GM21723 (cell line): ENCODE measurements at regions not wholly inside any gene's neighbourhood (a gene's known extent, or its start where the extent isn't known, plus 50 kb on each side); places are given as distances from the start of the nearest gene placed in this dataset.
"Not testable (repeated sequence)": the region's sequence is repeated elsewhere in the genome, so short reads cannot be mapped to it uniquely, and the experiment has no call there.

Experiments
- ATAC-seq: cut with Tn5 transposase; IDR thresholded peaks from one replicate; pipeline ENCODE4 v1.9.1; 2021; ENCODE audit warnings: mild to moderate bottlenecking, moderate library complexity; ENCODE audit not compliant: unreplicated experiment

DNA sequence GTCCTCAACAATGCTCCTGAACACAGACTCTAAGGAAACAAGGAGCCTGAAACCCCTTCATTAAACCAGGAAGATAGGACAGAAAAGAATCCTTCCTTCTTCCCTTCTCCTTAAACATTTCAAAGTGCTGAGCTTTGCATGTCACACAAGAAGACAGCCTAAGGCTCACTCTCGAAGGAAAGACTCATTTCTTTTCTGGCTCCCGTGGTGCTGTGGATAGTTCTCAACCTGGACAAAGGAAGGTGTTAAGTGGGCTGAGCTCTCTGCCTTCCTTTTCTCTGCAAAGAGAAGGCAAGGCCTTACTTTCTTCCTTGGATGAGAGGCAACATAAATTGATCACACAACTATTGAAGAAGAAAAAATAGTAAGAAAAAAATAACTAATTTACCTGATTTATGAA lies 452.4 kb upstream of the DDI1 start:
- no peak for ATAC-seq

DNA sequence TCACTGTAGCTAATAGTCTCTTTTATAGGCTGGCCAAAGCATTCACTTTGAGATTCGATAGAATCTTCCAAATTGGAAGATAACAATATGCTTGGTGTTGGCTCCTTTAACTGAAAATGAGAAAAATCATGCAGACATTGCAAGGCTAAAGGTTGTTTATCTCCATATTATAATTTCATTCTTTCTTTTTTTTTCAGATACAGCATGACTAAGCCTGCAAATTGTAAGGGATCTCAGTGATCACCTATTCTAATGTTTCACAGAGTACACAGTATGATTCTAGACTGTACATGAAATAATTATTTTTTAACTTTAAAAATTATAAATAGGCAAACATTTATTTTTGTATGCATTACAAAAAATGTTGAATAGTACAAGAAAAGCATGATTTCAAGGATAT lies 451.7 kb upstream of the DDI1 start:
- no peak for ATAC-seq

- ATAC-seq: no peak
These were observed 451.0 kb upstream of the DDI1 start for GRCh38 chr11:103585401-103585800.

DNA sequence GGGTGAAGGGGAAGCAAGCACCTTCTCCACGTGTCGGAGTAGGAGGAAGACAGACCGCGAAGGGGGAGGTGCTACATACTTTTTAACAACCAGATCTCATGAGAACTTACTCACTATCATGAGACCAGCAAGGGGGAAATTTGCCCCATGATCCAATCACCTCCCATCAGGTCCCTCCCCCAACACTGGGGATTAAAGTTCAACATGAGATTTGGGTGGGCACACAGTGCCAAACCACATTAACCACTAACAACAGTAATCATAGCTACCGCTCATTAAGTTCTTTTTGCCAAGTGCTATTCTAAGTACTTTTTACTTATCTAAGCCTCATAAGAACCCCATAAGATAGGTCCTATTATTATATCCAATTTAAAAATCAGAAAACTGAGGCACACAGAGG lies 450.5 kb upstream of the DDI1 start:
- ATAC-seq: no peak

DNA sequence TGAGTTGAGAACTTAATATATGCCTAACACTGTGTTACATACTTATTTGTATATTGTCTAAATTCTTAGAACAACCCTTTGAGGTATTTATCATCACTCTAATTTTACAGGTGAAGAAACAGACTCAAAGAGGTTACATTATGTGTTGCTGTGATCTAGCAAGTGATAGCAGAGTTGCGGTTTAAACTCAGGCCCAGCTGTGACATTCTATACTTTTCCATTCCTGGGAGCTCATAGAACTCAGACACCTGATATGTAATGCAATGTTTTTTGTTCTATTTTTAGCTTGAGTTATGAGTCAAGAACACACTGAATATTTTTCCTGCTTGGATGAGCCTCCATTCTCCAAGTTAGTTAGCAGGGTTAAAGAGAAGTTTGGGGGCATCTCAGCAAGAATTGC lies 449.7 kb upstream of the DDI1 start:
- no peak for ATAC-seq

DNA sequence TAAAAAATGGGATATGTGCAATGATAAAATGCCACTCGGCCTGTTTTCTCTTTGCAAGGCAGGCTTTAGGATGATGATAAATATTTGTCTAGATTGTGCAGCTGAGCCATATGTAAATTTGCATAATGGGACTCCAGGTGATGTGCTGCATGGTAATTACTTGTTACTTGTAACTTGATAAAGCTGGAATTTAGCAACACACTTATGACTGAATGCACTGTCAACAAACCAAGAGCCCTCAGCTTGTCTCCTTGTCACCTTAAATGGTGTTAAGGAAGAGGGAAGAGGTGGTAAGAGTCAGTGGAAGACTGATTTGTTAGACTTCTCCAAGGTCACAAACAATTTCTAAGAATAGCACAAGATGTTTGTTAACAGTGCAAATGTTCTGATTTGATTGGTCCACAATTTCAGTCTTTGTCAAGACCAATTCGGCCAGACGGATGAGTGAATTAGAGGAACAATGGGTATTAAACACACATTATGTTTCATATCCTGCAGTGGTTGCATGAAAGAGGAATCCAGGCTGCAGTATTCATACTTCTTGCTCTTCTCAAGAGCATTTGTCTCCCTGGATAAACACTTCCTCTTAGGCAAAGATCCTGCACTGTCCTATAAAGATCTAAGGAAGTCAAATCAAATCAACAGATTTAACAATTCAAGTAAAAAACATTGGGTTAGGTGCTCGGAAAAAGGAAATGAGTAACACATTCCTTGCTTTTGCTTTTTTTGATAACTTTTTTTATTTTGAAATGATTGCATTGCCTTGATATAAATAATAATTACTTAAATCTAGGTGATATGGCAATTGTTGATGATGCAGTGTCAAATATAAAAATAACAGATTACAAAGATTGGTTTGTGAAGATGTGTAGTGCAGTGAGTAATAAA lies 448.3 kb upstream of the DDI1 start:
- no peak for ATAC-seq

DNA sequence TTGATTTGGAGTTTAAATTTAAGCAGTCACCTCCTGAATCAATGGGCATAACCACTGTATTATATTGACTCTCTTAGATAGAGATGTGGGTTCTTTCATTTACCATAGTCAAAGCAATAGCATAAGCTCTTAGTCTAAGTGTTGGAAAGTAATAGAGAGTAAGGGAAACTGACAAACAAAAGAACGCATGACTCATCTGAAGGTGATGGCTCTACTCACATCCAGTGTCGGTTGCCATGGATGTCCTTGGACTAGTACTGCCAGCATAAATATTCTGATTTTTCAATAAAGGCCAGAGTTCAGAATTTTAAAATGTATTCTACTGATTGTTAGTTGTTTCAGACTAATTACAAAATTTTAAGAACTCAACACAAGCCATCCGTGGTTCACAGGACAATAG lies 444.9 kb upstream of the DDI1 start:
- no peak for ATAC-seq

GRCh38 chr11:103594283-103594682 lies 442.2 kb upstream of the DDI1 start:
- ATAC-seq: no peak

GRCh38 chr11:103596315-103596714 lies 440.1 kb upstream of the DDI1 start:
- ATAC-seq: no peak

GRCh38 chr11:103601225-103601846 lies 435.1 kb upstream of the DDI1 start:
- peak; percentile 98 for ATAC-seq

DNA sequence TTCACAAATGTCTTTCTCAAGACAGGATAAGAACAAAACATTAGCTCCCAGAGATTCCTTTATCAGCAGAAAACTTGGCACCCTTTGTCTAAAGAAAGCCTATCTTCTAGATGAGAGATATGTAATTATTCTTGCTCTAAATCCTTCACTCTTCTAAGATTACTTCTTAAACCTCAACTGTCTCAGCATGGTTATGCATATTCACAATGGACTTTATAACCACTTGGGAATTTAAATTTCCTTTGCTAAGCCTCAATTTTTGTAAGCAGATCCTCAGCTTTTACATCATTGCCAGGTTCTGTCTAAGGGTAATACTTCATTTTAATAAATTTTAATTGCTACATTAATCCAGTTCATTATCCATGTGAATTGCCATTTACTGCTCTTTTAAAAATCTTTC lies 433.6 kb upstream of the DDI1 start:
- ATAC-seq: no peak

DNA sequence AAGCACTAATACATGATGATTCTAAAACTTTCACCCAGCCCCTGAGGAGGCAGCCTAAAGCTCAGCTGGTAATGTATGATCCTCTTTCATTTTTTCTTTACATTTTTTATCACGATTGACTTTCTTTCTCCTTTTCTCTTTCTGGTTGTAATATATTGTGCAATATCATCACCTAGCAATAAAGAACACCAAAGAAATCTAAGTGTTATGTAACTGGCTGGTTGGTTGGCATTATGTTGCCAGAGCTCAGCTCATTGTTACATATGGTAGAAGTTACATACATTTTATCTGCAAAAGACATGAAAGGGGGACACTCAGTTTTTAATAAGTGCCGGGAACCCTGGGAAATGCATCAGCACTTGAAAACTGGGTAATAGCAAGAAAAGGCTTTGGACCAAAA lies 432.1 kb upstream of the DDI1 start:
- no peak for ATAC-seq

- no peak for ATAC-seq
These were observed 427.9 kb upstream of the DDI1 start for GRCh38 chr11:103608566-103608965.

DNA sequence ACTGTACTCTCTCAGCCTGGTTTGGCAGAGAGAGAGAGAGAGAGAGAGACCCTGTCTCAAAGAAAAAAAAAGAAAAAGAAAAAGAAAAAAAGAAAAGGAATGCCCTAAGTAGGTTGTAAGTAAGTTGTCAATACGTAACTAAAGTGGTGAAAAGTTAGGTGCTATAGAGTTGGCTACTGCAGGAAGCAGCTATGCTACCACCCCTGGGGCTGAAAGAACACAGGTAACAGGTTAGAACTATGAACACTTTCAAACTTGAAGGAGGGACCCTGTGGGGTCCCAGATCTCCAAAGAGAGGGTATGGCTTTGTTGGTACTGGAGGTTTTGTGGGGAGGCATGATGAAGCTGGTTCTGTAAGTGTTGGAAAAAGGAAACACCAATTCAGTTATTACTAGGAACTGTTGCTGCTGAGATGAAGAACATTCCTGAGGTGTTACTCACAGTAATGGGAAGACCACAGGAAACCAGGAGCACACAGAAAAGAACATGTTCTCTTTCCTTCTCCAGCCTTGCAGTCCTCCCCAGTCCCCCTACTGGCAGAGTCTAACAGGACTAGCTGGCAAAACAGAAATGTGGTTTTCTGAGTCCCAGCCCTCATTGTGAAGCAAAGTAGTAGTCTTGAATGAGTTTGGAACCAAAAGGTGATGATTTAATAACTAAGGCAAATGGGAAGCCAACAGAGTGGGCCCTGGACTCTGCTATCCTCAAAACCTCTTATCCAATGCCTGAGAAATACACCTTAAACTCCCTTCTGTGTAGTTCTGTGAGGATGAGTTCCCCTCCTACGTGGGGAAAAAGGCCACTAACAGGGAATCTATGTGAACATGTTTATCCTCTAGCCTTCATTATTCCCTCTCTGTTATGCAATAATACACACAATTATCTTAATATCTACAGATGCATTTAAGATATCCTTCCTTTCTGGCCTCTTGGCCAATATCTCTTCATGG lies 427.0 kb upstream of the DDI1 start:
- no peak for ATAC-seq

- ATAC-seq: no peak
These were observed 426.0 kb upstream of the DDI1 start for GRCh38 chr11:103610435-103610834.

DNA sequence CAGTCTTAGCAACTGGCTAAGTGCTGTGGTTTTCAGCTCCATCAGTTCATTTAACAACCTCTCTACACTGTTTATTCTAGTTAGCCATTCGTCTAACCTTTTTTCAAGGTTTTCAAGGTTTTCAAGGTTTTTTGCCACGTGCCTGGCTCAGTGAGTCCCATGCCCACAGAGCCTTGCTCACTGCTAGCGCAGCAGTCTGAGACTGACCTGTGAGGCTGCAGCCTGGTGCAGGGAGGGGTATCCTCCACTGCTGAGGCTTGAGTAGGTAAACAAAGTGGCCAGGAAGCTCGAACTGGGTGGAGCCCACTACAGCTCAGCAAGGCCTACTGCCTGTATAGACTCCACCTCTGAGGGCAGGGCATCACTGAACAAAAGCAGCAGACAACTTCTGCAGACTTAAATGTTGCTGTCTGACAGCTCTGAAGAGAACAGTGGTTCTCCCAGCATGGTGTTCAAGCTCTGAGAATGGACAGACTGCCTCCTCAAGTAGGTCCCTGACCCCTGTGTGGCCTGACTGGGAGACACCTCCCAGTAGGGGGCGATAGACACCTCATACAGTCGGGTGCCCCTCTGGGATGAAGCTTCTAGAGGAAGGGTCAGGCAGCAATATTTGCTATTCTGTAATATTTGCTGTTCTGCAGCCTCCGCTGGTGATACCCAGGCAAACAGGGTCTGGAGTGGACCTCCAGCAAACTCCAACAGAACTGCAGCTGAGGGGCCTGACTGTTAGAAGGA lies 424.7 kb upstream of the DDI1 start:
- not testable (repeated sequence) for ATAC-seq

DNA sequence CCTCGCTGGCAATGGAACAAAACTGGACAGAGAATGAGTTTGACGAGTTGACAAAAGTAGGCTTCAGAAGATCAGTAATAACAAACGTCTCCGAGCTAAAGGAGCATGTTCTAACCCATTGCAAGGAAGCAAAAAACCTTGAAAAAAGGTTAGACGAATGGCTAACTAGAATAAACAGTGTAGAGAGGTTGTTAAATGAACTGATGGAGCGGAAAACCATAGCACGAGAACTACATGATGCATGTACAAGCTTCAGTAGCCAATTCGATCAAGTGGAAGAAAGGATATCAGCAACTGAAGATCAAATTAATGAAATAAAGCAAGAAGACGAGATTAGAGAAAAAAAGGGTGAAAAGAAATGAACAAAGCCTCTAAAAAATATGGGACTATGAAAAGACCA lies 424.0 kb upstream of the DDI1 start:
- not testable (repeated sequence) for ATAC-seq

DNA sequence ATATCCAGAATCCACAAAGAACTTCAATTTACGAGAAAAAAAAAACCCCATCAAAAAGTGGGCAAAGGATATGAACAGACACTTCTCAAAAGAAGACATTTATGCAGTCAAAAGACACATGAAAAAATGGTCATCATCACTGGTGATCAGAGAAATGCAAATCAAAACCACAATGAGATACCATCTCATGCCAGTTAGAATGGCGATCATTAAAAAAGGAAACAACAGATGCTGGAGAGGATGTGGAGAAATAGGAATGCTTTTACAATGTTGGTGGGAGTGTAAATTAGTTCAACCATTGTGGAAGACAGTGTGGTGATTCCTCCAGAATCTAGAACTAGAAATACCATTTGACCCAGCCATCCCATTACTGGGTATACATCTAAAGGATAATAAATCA lies 419.9 kb upstream of the DDI1 start:
- ATAC-seq: not testable (repeated sequence)

- no peak for ATAC-seq
These were observed 417.9 kb upstream of the DDI1 start for GRCh38 chr11:103618528-103618927.

DNA sequence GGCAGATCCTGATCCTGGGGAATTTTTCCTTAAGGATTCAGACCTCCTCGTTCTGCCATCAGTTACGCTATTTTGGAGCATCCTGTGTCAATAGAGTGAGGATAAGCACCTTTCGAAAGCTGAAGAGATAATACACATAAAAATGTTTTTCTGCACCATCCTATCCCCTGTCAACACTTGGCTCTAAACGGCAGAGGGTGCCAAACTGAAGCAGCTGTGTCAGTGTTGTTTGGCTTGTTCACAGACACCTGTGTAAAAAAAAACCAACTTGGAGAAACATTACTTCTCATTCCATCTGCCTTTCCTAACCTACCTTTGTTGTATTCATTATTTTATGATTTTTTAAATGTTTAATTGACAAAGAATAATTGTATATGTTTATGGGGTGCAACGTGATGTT lies 417.0 kb upstream of the DDI1 start:
- ATAC-seq: no peak

DNA sequence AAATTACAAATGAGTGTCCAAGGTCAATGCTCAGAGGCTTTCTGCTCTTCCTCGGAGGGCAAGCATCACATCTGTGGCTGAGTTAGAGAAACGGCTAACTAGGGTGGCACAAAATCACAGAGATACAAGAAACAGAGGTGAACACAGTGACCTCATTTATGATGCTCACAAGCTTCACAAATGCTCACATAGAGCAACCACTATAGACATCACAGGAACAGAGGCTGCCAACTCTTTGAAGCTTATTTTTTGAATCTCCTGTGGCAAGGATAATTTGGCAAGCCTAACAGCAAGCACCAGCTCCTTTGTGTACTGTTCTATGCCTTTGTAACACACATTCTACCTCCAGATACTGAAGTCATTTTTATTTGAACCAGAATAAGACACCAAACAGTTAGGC lies 416.5 kb upstream of the DDI1 start:
- no peak for ATAC-seq
